HG02885 (cell line): ENCODE measurements at regions not wholly inside any gene's neighbourhood (a gene's known extent, or its start where the extent isn't known, plus 50 kb on each side); places are given as distances from the start of the nearest gene placed in this dataset.

Experiments
- ATAC-seq: cut with Tn5 transposase; IDR thresholded peaks from one replicate; pipeline ENCODE4 v1.9.1; 2021; ENCODE audit warnings: mild to moderate bottlenecking; ENCODE audit not compliant: unreplicated experiment, poor library complexity

GRCh38 chr2:16172324-16173175, 232.2 kb downstream of the MYCN start:
- ATAC-seq, result no peak

DNA sequence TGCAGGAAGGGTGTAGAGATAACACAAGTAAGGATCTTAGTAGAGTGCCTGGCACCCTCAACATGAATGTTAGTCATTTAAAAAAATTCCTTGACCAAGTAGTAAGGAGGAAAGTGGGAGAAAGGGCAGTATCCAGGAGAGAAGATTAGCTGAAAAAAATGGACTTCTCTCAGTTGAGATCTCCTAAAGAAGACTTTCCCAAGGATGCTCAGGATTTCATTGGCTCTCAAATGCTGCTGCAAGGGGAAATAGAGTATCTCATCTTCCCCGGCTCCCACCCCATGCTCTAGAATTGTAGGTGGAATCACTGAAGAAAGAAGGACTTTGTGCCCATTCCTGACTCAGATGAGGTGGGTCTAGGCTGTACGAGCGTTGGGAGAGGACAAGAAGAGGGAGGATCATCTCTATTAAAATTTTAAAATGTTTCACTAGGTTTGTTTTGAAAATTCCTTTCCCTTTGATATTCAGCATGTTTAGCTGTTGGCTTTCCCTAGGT, 231.1 kb downstream of the MYCN start:
- no peak for ATAC-seq

GRCh38 chr2:16170675-16171424, 230.5 kb downstream of the MYCN start:
- no peak for ATAC-seq

DNA sequence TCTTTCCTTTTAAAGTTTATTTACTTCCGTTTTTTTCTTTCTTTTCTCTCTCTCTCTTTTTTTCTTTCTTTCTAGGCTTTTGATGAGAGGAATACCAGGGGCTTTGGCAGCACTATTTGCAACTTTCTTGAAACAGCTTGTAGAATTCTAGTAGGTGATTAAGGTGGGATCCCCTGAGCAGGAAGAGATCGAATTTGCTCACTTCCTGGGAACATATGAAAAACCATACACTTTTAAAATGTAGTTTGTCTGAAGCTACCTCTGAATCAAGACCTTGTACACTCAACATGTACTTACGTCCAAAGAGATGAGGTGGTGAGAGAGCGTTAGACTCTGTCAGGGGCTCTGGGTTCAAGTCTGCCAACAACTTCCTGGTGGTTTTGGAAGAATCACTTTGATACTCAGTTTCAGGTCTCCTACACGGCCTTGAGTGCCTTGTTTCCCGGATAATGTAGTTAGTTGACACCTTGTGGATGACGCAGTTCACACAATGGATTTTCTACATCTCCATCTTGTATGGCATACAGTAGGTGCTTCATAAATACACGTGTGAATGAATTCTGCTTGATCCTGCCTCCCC, 229.1 kb downstream of the MYCN start:
- ATAC-seq, result no peak

DNA sequence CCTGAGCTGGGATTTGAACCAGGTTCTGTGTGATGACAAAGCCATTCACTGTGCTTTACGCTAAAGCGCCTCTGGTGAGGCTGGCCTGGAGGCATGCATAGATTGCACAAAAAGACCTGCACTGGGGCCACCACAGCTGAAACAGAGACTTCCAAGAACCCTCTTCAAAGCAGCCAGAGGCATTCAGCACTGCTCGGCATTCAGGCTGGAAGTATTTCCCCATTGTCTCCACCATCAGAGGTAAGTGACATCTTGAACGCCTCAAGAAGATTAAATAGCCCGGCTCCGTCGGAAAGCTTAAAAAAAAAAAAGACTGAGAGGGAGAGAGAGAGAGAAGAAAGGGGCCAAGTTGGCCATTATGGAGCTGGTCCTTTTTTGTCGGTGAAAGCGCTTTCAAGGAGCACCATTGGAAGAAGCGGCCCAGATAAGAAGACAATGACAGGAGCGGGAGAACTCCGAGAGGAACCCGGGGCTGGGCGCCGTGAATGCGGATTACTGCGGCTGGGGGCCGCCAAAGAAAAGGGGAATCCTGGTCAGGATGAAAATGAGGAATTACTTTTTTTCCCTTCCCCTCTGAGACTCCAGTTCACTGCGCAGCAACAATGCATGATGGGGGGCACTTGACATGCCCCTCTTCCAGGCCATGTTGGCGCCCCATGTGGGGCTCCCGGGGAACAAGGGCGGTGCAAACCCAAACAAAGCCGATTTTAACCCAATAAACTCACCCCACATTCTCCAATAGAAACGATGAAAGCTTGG, 228.3 kb downstream of the MYCN start:
- ATAC-seq, result no peak

DNA sequence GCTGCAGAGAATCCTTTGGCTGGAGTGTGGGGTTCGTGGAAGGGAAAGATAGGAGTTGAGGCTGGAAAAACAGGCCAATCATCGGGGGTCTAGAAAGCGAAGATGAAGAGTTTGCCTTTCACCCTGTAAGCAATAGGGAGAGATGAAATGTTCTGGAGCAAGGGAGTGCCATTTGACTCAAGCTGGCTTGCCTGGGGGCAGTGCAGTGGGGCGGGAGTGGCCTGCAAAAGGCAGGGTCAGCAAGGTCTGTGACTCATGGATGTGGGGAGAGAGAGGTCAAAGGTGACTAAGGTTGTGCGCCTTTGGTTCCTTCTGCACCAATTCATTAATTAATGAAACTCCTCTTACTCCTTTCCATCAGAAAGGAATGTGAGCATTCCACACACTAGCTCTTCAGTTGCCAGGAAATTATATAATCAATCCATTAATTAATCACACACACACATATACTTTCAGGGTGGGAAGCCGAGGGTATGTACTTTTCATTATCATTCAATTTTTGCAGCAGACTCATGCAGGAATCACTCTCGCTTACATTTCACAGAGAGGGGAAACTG, 227.6 kb downstream of the MYCN start:
- no peak for ATAC-seq

- ATAC-seq, result no peak
Measured at GRCh38 chr2:16167451-16167861, 227.1 kb downstream of the MYCN start.

- no peak for ATAC-seq
Measured at GRCh38 chr2:16166327-16166981, 226.1 kb downstream of the MYCN start.

GRCh38 chr2:16165518-16166326, 225.4 kb downstream of the MYCN start:
- ATAC-seq, result no peak

GRCh38 chr2:16162491-16163040, 222.2 kb downstream of the MYCN start:
- ATAC-seq, result no peak

DNA sequence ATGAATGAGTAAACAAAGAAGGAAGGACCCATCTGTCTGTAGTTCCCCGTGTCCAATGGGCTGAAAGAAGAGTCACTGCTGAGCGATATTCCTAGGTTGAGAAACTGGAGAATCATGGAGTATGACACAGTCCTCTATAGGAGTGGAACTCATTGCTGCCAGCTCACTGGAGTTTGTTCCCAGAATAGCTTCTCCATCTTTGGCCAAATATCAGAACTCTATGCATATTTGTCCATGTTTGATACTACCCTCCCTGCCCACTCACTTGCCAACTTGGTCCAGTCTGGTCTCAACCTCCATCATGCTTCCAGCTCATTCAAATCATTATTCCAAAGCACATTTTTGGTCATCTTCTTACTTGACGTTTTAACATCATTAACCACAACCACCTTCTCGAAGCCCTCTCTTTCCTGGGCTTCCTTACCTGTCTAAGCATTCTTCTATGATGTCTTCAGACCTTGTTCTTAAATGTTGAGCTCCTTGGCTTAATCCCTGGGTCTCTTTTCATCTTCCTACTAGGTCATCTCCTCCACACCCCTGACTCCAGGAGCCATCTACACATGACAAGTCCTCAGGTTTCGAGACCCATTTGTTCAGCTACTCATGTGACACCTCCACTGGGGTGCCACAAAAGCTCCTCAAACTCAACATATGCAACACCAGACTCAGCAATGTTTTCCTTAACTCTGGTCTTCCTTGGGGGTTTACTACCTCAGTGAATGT, 221.6 kb downstream of the MYCN start:
- ATAC-seq, result no peak

- ATAC-seq, result no peak
Measured at GRCh38 chr2:16161085-16161565, 220.8 kb downstream of the MYCN start.

- no peak for ATAC-seq
Measured at GRCh38 chr2:16160281-16161084, 220.1 kb downstream of the MYCN start.

DNA sequence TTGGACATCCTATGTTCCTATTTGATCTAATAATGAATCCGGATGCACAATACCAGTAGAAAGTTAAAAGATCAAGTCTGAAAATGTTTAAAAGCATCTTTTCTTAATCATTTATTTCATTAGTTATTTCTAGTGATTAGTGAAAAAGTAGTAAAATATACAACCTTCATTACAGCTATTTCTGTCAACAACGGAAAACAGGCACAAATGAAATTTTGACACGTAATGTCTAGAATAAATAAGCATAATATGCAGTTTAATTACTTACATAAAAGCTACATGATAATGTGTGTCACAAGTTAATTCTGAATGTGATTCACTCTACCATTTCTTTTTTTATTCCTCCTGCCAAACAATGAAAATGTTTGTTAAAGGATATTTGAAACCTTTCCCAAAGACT, 216.1 kb downstream of the MYCN start:
- no peak for ATAC-seq

DNA sequence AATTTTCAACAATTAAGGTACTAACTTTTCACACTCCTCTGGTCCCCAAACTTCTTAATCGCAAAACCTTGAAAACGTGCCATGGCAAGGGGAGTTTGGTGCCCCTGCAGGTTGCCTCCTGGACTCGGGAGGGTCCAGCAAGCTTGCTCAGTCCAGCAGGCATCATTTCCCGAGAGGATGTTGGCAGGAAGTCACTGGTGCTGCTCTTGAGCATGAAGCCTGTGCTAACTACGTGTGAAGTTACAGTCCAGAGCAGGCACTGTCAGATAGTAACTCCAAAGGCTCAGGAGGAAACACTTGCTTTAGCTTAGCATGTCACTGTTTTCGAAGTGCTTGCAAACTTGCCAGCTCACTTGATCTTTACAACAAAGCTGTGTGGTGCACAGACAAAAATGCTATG, 215.4 kb downstream of the MYCN start:
- ATAC-seq, result no peak

DNA sequence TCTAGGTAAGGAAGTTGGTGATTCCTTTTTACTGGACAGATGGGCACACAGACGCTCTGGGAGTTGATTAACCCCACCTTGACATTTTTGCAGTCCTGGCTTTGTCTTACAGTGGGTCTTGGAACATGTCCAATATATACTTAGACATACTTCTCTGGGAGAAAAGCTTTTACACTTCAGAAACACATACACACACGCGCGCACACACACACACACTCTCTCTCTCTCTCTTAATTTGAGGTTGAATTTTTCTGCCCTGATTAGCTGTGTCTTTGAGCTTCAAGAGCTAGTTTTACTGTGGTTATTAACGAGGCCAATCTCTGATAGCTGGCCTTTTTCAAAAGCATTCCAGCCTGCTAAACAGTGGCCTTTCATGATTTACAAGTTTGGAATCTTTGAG, 215.0 kb downstream of the MYCN start:
- no peak for ATAC-seq
